GM23338 (cell line): ENCODE measurements at regions not wholly inside any gene's neighbourhood (a gene's known extent, or its start where the extent isn't known, plus 50 kb on each side); places are given as distances from the start of the nearest gene placed in this dataset.

ENCODE experiments used
- ATAC-seq: fragments of 200-7000 bp; cut with Tn5 transposase; 3 replicates; pipeline ENCODE4 v1.9.1; 2020
- DNase-seq: peaks from one replicate; pipeline ENCODE4 v3.0.0-alpha.2; 2015; ENCODE audit warnings: low spot score
- H2AFZ ChIP-seq: fragments of 200-600 bp; sonication (generic); 2 replicates; pipeline ENCODE4 v1.8.0; 2016; ENCODE audit warnings: antibody characterized with exemption, mild to moderate bottlenecking, moderate library complexity
- H3F3A ChIP-seq: fragments of 200-600 bp; sonication (generic); replicated peaks from 2 replicates; pipeline ENCODE4 v1.8.0; 2017; ENCODE audit warnings: antibody characterized with exemption, mixed run types, low read depth
- H3K27ac ChIP-seq: fragments of 200-600 bp; sonication (generic); 2 replicates; pipeline ENCODE4 v1.6.1; 2016; ENCODE audit warnings: low read depth
- H3K27me3 ChIP-seq: fragments of 200-600 bp; sonication (generic); 2 replicates; pipeline ENCODE4 v1.8.0; 2016; ENCODE audit warnings: mild to moderate bottlenecking, mixed run types, moderate library complexity; ENCODE audit not compliant: insufficient read depth
- H3K36me3 ChIP-seq: fragments of 200-600 bp; sonication (generic); 2 replicates; pipeline ENCODE4 v1.8.0; 2016; ENCODE audit warnings: mild to moderate bottlenecking; ENCODE audit not compliant: insufficient read depth
- H3K4me1 ChIP-seq: fragments of 200-600 bp; sonication (generic); 2 replicates; pipeline ENCODE4 v1.8.0; 2016; ENCODE audit warnings: mild to moderate bottlenecking, moderate library complexity; ENCODE audit not compliant: insufficient read depth
- H3K4me2 ChIP-seq: fragments of 200-600 bp; sonication (generic); 2 replicates; pipeline ENCODE4 v1.7.1; 2017; ENCODE audit warnings: mixed run types
- H3K4me3 ChIP-seq: fragments of 200-600 bp; sonication (generic); 2 replicates; pipeline ENCODE4 v1.6.1; 2016; ENCODE audit warnings: mixed run types
- H3K79me2 ChIP-seq: fragments of 200-600 bp; sonication (generic); replicated peaks from 2 replicates; pipeline ENCODE4 v1.8.0; 2017; ENCODE audit warnings: mild to moderate bottlenecking; ENCODE audit not compliant: insufficient read depth
- H3K9me2 ChIP-seq: fragments of 200-600 bp; sonication (generic); 2 replicates; pipeline ENCODE4 v1.8.0; 2017; ENCODE audit not compliant: insufficient read depth
- H4K20me1 ChIP-seq: fragments of 200-600 bp; sonication (generic); replicated peaks from 2 replicates; pipeline ENCODE4 v1.8.0; 2017; ENCODE audit warnings: mild to moderate bottlenecking; ENCODE audit not compliant: insufficient read depth
- H3K27ac Mint-ChIP-seq: 2 replicates; pipeline ENCODE4 v1.8.0; 2020; ENCODE audit warnings: inconsistent platforms, mild to moderate bottlenecking, moderate library complexity, mixed read lengths
- H3K27me3 Mint-ChIP-seq: 3 replicates; pipeline ENCODE4 v1.8.0; 2022; ENCODE audit warnings: low read depth, mild to moderate bottlenecking, moderate library complexity, mixed read lengths, inconsistent platforms; ENCODE audit not compliant: insufficient read depth, poor library complexity
- H3K36me3 Mint-ChIP-seq: 3 replicates; pipeline ENCODE4 v1.8.0; 2021; ENCODE audit warnings: low read depth, mild to moderate bottlenecking, inconsistent platforms, moderate library complexity, mixed read lengths
- H3K4me1 Mint-ChIP-seq: 3 replicates; pipeline ENCODE4 v1.8.0; 2020; ENCODE audit warnings: mild to moderate bottlenecking, inconsistent platforms, mixed read lengths
- H3K4me3 Mint-ChIP-seq: 3 replicates; pipeline ENCODE4 v1.8.0; 2021; ENCODE audit warnings: moderate library complexity, mild to moderate bottlenecking, inconsistent platforms, mixed read lengths
- H3K9me3 Mint-ChIP-seq: 3 replicates; pipeline ENCODE4 v1.8.0; 2020; ENCODE audit warnings: moderate library complexity, mild to moderate bottlenecking, inconsistent platforms, mixed read lengths
- CREB1 ChIP-seq: fragments of 250-450 bp; sonication (Bioruptor Pico); IDR thresholded peaks from 2 replicates; pipeline ENCODE4 v1.5.0; 2020; ENCODE audit warnings: low read depth, mild to moderate bottlenecking, moderate library complexity
- EZH2 ChIP-seq: fragments of 200-600 bp; sonication (generic); IDR thresholded peaks from one replicate; pipeline ENCODE4 v1.8.0; 2017; ENCODE audit warnings: antibody characterized with exemption, mild to moderate bottlenecking, low read depth; ENCODE audit not compliant: unreplicated experiment
- EZH2phosphoT487 ChIP-seq: fragments of 200-600 bp; sonication (generic); IDR thresholded peaks from one replicate; pipeline ENCODE4 v1.8.1; 2018; ENCODE audit warnings: antibody characterized with exemption; ENCODE audit not compliant: unreplicated experiment
- JUNB ChIP-seq: IDR thresholded peaks from one replicate; pipeline ENCODE4 v1.6.1; 2016; ENCODE audit warnings: antibody characterized with exemption; ENCODE audit not compliant: unreplicated experiment
- NANOG ChIP-seq: IDR thresholded peaks from 2 replicates; pipeline ENCODE4 v1.6.1; 2016; ENCODE audit warnings: antibody characterized with exemption, borderline replicate concordance
- POLR2AphosphoS5 ChIP-seq: IDR thresholded peaks from 2 replicates; pipeline ENCODE4 v1.6.1; 2016; ENCODE audit warnings: antibody characterized with exemption, low read depth
- STAT1 ChIP-seq: IDR thresholded peaks from one replicate; pipeline ENCODE4 v1.6.1; 2016; ENCODE audit warnings: antibody characterized with exemption; ENCODE audit not compliant: unreplicated experiment
- ZNF114 ChIP-seq: fragments of 250-450 bp; sonication (Bioruptor Pico); IDR thresholded peaks from 2 replicates; pipeline ENCODE4 v1.5.0; 2020; ENCODE audit warnings: mild to moderate bottlenecking, moderate library complexity
- ZNF331 ChIP-seq: fragments of 250-450 bp; sonication (Bioruptor Pico); IDR thresholded peaks from 2 replicates; pipeline ENCODE4 v1.5.0; 2020; ENCODE audit warnings: low read depth, mild to moderate bottlenecking, moderate library complexity
- TF ChIP-seq, protein P1 (sequence below): fragments of 250-450 bp; sonication (Bioruptor Pico); IDR thresholded peaks from 2 replicates; pipeline ENCODE4 v1.5.0; 2020; ENCODE audit warnings: mild to moderate bottlenecking, moderate library complexity
- TF ChIP-seq, protein P2 (sequence below): IDR thresholded peaks from one replicate; pipeline ENCODE4 v1.6.1; 2018; ENCODE audit warnings: antibody characterized with exemption; ENCODE audit not compliant: unreplicated experiment
- TF ChIP-seq, protein P3 (sequence below): IDR thresholded peaks from 2 replicates; pipeline ENCODE4 v1.6.1; 2016; ENCODE audit warnings: antibody characterized with exemption

DNA sequence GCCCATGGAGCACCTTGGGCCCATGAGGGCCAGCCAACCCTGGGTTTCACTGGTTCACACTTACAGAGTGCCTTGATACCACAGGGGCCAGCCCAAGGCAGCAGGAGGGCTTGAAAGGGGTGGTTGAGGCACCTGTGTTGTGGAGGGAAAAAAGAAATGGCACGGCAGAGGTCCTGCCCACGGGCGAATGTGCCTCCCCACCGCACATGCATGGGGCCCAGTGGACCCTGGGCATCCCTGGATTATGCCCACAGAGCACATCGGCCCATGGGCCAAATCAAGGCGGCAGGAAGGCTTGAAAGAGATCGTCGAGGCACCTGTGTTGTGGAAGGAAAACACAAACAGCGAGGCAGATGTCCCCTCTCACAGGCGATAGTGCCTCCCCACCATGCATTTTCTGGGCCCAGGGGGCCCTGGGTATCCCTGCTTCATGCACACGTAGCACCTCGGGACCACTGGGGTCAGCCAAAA is 378.1 kb downstream of the ALG10 start:
- Histone ChIP-seq H3K4me1 (no peaks in the 10 kb centered on the region), H2AFZ (no peak overlapping the region), H3K9me2 (no peaks in the 10 kb centered on the region), H3K27me3 (no peaks in the 10 kb centered on the region), H4K20me1 (no peaks in the 10 kb centered on the region), H3K27ac (no peak overlapping the region), H3K36me3 (no peaks in the 10 kb centered on the region), H3K4me3 (no peak overlapping the region), H3K79me2 (no peaks in the 10 kb centered on the region), H3K4me2 (no peak overlapping the region), H3F3A (no peaks in the 10 kb centered on the region)
- Mint-ChIP-seq H3K4me3 (no peak overlapping the region), H3K36me3 (peaks cover 21% of the 10 kb centered on the region; the same call in 1 of the 3 replicates), H3K4me1 (no peaks in the 10 kb centered on the region), H3K27me3 (peaks cover 3% of the 10 kb centered on the region), H3K9me3 (peaks cover 96% of the 10 kb centered on the region), H3K27ac (no peak overlapping the region)
- ATAC-seq (no peak), DNase-seq (no peak)
- TF ChIP-seq EZH2phosphoT487 (no peak), STAT1 (no peak), NANOG (no peak), JUNB (no peak), ZNF331 (CRISPR knock-in tag) (no peak), CREB1 (no peak), POLR2AphosphoS5 (no peak), EZH2 (no peak), ZNF114 (CRISPR knock-in tag) (no peak)
- TF ChIP-seq, protein P1, sequence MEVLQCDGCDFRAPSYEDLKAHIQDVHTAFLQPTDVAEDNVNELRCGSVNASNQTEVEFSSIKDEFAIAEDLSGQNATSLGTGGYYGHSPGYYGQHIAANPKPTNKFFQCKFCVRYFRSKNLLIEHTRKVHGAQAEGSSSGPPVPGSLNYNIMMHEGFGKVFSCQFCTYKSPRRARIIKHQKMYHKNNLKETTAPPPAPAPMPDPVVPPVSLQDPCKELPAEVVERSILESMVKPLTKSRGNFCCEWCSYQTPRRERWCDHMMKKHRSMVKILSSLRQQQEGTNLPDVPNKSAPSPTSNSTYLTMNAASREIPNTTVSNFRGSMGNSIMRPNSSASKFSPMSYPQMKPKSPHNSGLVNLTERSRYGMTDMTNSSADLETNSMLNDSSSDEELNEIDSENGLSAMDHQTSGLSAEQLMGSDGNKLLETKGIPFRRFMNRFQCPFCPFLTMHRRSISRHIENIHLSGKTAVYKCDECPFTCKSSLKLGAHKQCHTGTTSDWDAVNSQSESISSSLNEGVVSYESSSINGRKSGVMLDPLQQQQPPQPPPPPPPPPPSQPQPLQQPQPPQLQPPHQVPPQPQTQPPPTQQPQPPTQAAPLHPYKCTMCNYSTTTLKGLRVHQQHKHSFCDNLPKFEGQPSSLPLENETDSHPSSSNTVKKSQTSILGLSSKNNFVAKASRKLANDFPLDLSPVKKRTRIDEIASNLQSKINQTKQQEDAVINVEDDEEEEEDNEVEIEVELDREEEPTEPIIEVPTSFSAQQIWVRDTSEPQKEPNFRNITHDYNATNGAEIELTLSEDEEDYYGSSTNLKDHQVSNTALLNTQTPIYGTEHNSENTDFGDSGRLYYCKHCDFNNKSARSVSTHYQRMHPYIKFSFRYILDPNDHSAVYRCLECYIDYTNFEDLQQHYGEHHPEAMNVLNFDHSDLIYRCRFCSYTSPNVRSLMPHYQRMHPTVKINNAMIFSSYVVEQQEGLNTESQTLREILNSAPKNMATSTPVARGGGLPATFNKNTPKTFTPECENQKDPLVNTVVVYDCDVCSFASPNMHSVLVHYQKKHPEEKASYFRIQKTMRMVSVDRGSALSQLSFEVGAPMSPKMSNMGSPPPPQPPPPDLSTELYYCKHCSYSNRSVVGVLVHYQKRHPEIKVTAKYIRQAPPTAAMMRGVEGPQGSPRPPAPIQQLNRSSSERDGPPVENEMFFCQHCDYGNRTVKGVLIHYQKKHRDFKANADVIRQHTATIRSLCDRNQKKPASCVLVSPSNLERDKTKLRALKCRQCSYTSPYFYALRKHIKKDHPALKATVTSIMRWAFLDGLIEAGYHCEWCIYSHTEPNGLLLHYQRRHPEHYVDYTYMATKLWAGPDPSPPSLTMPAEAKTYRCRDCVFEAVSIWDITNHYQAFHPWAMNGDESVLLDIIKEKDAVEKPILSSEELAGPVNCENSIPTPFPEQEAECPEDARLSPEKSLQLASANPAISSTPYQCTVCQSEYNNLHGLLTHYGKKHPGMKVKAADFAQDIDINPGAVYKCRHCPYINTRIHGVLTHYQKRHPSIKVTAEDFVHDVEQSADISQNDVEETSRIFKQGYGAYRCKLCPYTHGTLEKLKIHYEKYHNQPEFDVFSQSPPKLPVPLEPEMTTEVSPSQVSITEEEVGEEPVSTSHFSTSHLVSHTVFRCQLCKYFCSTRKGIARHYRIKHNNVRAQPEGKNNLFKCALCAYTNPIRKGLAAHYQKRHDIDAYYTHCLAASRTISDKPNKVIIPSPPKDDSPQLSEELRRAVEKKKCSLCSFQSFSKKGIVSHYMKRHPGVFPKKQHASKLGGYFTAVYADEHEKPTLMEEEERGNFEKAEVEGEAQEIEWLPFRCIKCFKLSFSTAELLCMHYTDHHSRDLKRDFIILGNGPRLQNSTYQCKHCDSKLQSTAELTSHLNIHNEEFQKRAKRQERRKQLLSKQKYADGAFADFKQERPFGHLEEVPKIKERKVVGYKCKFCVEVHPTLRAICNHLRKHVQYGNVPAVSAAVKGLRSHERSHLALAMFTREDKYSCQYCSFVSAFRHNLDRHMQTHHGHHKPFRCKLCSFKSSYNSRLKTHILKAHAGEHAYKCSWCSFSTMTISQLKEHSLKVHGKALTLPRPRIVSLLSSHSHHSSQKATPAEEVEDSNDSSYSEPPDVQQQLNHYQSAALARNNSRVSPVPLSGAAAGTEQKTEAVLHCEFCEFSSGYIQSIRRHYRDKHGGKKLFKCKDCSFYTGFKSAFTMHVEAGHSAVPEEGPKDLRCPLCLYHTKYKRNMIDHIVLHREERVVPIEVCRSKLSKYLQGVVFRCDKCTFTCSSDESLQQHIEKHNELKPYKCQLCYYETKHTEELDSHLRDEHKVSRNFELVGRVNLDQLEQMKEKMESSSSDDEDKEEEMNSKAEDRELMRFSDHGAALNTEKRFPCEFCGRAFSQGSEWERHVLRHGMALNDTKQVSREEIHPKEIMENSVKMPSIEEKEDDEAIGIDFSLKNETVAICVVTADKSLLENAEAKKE: no peak
- TF ChIP-seq, protein P2, sequence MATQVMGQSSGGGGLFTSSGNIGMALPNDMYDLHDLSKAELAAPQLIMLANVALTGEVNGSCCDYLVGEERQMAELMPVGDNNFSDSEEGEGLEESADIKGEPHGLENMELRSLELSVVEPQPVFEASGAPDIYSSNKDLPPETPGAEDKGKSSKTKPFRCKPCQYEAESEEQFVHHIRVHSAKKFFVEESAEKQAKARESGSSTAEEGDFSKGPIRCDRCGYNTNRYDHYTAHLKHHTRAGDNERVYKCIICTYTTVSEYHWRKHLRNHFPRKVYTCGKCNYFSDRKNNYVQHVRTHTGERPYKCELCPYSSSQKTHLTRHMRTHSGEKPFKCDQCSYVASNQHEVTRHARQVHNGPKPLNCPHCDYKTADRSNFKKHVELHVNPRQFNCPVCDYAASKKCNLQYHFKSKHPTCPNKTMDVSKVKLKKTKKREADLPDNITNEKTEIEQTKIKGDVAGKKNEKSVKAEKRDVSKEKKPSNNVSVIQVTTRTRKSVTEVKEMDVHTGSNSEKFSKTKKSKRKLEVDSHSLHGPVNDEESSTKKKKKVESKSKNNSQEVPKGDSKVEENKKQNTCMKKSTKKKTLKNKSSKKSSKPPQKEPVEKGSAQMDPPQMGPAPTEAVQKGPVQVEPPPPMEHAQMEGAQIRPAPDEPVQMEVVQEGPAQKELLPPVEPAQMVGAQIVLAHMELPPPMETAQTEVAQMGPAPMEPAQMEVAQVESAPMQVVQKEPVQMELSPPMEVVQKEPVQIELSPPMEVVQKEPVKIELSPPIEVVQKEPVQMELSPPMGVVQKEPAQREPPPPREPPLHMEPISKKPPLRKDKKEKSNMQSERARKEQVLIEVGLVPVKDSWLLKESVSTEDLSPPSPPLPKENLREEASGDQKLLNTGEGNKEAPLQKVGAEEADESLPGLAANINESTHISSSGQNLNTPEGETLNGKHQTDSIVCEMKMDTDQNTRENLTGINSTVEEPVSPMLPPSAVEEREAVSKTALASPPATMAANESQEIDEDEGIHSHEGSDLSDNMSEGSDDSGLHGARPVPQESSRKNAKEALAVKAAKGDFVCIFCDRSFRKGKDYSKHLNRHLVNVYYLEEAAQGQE: no peak
- TF ChIP-seq, protein P3, sequence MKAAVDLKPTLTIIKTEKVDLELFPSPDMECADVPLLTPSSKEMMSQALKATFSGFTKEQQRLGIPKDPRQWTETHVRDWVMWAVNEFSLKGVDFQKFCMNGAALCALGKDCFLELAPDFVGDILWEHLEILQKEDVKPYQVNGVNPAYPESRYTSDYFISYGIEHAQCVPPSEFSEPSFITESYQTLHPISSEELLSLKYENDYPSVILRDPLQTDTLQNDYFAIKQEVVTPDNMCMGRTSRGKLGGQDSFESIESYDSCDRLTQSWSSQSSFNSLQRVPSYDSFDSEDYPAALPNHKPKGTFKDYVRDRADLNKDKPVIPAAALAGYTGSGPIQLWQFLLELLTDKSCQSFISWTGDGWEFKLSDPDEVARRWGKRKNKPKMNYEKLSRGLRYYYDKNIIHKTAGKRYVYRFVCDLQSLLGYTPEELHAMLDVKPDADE: no peak
